Skeletal muscle satellite cell (primary cell): ENCODE measurements at regions not wholly inside any gene's neighbourhood (a gene's known extent, or its start where the extent isn't known, plus 50 kb on each side); places are given as distances from the start of the nearest gene placed in this dataset.

Source experiments
- H3K27me3 ChIP-seq: 2 replicates; pipeline ENCODE4 v1.7.0; 2013; ENCODE audit warnings: low read length; ENCODE audit not compliant: control insufficient read depth, insufficient read depth
- H3K36me3 ChIP-seq: 2 replicates; pipeline ENCODE4 v1.7.0; 2013; ENCODE audit warnings: mild to moderate bottlenecking, control low read depth, low read length; ENCODE audit not compliant: insufficient read depth
- H3K4me1 ChIP-seq: 2 replicates; pipeline ENCODE4 v1.7.0; 2013; ENCODE audit warnings: low read length; ENCODE audit not compliant: control insufficient read depth, insufficient read depth
- H3K4me2 ChIP-seq: 2 replicates; pipeline ENCODE4 v1.7.0; 2013; ENCODE audit warnings: mild to moderate bottlenecking, low read length
- H3K4me3 ChIP-seq: 2 replicates; pipeline ENCODE4 v1.7.0; 2013; ENCODE audit warnings: low read length
- H3K9ac ChIP-seq: 2 replicates; pipeline ENCODE4 v1.7.0; 2013; ENCODE audit warnings: mild to moderate bottlenecking, low read depth, low read length, moderate library complexity
- H3K9me3 ChIP-seq: replicated peaks from 2 replicates; pipeline ENCODE4 v1.7.0; 2013; ENCODE audit warnings: mild to moderate bottlenecking, control low read depth, low read length

DNA sequence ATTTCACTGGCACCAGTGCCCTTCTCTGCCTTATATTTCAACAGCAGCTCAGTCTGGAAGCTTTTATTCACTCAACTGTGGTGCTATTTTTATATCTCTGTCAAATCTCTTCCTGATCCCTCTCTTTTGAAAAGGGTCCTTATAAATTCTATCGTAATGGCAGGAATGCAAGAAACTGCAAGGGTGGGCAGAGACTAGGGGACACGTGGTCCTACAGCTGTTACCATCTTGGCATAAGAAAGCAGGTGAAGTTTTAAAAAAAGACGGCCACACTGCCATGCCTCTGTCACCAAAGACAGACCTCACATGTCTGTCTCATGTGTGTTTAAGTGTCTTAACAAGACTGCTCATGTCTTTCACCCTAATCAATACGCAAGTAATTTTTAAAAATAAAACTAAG, 368.4 kb upstream of the CDH11 start:
- Histone ChIP-seq H3K36me3 (no peaks in the 10 kb centered on the region), H3K27me3 (no peaks in the 10 kb centered on the region), H3K4me3 (no peak overlapping the region), H3K9ac (no peak overlapping the region), H3K4me2 (no peak overlapping the region), H3K4me1 (no peaks in the 10 kb centered on the region), H3K9me3 (no peaks in the 10 kb centered on the region)

DNA sequence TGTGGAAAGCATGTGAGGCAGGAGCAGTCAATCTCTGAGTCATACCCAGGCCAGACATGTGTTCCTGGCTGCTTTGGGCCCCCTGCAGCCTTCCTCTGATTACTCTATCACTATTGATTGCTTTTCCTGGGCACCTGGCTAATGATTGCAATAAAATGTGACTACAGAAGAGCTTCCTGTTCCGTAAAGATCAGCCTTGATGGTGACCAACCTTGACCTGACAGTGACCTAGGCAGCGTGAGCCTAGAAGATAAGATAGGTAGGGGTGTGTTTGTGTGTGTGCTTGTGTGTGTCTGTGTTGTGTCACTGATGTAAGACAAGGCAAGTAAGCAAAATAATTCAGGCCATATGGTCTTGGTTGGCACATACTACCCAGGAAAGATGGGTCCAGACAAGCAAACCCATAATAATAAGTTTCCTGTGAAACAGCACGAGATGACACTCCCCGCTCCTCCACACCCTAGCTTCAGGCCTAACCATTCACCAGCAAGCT, 367.7 kb upstream of the CDH11 start:
- H3K27me3 ChIP-seq, result no peaks in the 10 kb centered on the region
- H3K9ac ChIP-seq, result no peak overlapping the region
- H3K4me2 ChIP-seq, result no peak overlapping the region
- H3K4me3 ChIP-seq, result no peak overlapping the region
- H3K9me3 ChIP-seq, result no peaks in the 10 kb centered on the region
- no peaks in the 10 kb centered on the region for H3K4me1 ChIP-seq
- no peaks in the 10 kb centered on the region for H3K36me3 ChIP-seq

DNA sequence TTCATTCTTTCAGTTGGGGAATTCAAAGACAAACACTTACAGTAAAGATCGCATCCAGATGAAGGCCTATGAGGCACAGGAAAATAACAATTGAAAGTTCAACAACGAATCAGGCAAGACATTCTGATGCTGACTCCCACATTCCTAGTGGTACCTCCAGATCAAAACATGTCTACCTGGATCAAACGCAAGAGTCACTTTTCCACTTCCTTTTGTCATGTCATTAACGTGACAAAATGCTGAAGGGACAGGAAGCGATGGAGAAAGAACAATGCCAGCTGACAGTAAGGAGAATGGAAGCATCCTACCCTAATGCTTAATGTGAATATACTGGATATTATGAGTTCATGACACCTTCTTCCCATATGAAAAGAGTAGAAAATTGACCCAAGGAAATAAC, 365.4 kb upstream of the CDH11 start:
- H3K27me3 ChIP-seq, result no peaks in the 10 kb centered on the region
- H3K4me1 ChIP-seq, result no peaks in the 10 kb centered on the region
- no peak overlapping the region for H3K9ac ChIP-seq
- no peaks in the 10 kb centered on the region for H3K36me3 ChIP-seq
- no peaks in the 10 kb centered on the region for H3K9me3 ChIP-seq
- no peak overlapping the region for H3K4me3 ChIP-seq
- no peak overlapping the region for H3K4me2 ChIP-seq

DNA sequence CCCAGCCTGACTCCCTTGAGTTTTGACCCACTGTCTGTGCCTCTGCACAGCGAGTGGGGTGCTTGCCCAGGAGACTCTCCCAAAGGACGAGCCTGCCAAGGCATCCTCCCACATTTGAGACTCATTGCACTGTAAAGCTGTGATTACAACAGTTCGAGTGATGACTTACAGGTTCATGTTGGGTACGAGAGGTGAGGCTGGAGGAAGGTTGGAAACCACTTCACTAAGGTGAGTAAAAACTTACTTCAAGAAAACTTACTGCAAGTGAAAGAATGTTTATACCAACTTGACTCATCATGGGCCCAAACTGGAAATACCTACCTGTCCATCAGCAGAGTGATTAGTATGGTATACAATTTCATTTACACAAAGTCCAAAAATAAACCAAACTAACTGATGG, 360.1 kb upstream of the CDH11 start:
- Histone ChIP-seq H3K36me3 (no peaks in the 10 kb centered on the region), H3K4me2 (no peak overlapping the region), H3K4me3 (no peak overlapping the region), H3K9me3 (no peaks in the 10 kb centered on the region), H3K4me1 (no peaks in the 10 kb centered on the region), H3K27me3 (no peaks in the 10 kb centered on the region), H3K9ac (no peak overlapping the region)

DNA sequence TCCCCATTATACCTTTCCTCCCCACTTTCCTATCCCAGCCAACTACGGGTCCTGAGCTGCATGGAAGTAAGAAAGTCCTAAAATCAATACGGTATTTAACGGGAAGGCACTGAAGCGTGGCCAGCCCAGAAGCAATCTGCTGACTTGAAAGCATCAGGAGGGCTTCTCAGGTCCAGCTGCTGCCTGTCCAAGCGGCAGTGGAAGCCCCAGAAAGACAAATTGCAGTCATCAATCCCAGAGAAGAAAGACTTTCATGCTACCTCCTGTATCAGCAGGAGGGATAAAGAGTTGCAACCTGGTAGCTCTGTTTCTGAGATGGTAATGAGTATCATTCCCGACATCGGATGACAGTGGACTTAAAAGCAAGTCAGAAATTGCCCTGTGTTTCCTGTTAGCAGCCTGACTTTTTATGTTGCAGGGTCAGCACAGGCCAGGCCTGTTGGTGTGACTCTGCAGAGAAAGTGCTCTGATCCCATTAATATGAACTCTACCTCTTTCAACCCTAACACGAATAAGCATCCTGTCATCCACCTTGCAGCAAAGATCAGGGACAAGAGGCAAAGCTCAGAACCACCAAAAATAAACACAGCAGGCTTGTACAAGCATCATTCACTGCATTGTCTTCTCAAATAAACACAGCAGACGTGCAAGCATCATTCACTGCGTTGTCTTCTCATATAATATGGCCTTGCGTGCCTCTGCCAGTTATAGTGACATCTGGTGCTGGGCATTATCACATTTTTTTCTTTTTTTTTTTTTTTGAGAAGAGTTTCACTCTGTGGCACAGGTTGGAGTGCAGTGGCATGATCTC, 358.6 kb upstream of the CDH11 start:
- no peak overlapping the region for H3K4me2 ChIP-seq
- H3K36me3 ChIP-seq, result no peaks in the 10 kb centered on the region
- no peak overlapping the region for H3K4me3 ChIP-seq
- no peaks in the 10 kb centered on the region for H3K9me3 ChIP-seq
- H3K4me1 ChIP-seq, result no peaks in the 10 kb centered on the region
- no peaks in the 10 kb centered on the region for H3K27me3 ChIP-seq
- H3K9ac ChIP-seq, result no peak overlapping the region

DNA sequence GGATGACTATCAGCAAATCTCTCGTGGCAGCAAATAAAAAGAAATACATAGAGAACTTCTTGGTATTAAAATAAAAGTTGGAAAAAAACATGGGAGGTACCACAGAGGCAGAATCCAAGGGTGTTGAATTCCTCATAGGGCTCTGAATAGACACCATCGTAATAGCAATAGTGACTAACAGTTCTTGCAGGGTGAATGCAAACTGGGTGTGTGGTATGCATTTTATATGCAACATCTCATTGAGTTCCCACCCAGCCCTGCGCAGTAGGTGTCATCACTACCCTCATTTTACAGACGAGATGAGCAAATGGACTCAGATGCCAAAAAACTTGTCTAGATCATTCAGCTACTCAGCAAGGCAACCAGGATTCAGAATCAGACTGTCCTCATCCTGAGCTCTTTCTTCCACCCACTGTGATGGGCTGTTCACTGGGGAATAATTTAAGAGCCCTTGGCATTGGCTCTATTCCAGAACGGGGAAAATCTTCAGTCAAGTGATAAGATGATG, 354.6 kb upstream of the CDH11 start:
- H3K36me3 ChIP-seq, result no peaks in the 10 kb centered on the region

GRCh38 chr16:65473699-65474098, 351.8 kb upstream of the CDH11 start:
- Histone ChIP-seq H3K4me2 (no peak overlapping the region), H3K27me3 (no peaks in the 10 kb centered on the region), H3K4me3 (no peak overlapping the region), H3K36me3 (no peaks in the 10 kb centered on the region), H3K9ac (no peak overlapping the region), H3K9me3 (no peaks in the 10 kb centered on the region), H3K4me1 (no peaks in the 10 kb centered on the region)

More for the DNA sequence above, 354.6 kb upstream of the CDH11 start:
- no peaks in the 10 kb centered on the region for H3K27me3 ChIP-seq
- H3K9ac ChIP-seq, result no peak overlapping the region
- H3K4me1 ChIP-seq, result no peaks in the 10 kb centered on the region
- no peaks in the 10 kb centered on the region for H3K9me3 ChIP-seq
- no peak overlapping the region for H3K4me2 ChIP-seq
- H3K4me3 ChIP-seq, result no peak overlapping the region

DNA sequence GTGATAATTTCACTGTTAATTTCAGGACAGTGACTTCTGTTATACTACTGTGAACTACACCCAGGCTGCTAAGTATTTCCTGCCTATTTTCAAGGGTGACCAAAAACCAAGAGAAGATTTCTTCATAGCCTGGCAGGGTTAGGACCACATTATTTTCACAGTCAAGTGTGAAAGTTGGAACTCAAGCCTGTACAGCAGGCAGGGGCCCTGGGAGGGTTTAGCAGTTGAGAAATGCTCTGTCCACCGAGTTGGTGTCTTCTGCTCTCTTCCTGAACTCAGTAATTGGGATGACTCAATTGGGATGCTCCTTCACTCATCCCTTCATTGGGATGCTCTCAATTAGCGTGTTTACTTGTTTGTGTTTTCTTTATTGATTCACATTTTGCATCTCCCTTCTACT, 347.3 kb upstream of the CDH11 start:
- no peak overlapping the region for H3K9ac ChIP-seq

DNA sequence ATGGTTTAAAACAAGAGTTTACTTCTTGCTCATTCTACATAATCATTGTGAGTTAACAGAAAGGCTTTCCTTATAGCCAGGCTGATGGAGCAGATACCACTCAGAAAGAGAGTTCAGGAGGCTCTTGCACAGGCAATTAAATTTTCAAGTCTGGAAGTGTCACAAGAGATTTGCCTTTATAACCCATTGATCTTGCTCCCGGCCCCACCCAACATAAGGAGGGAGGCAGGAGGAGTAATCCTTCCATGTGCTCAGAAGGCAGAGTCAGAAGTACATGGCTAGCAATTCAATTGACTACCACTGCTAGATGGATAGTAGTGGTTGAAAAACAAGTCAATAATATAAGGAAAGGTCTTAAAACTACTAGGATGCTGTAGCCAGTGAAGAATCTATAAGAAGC, 346.3 kb upstream of the CDH11 start:
- Histone ChIP-seq H3K9me3 (no peaks in the 10 kb centered on the region), H3K4me2 (no peak overlapping the region), H3K9ac (no peak overlapping the region), H3K4me3 (no peak overlapping the region), H3K36me3 (no peaks in the 10 kb centered on the region), H3K27me3 (no peaks in the 10 kb centered on the region), H3K4me1 (no peaks in the 10 kb centered on the region)

More for the DNA sequence above, 347.3 kb upstream of the CDH11 start:
- no peaks in the 10 kb centered on the region for H3K36me3 ChIP-seq
- H3K27me3 ChIP-seq, result no peaks in the 10 kb centered on the region
- H3K4me3 ChIP-seq, result no peak overlapping the region
- no peaks in the 10 kb centered on the region for H3K4me1 ChIP-seq
- H3K9me3 ChIP-seq, result no peaks in the 10 kb centered on the region
- no peak overlapping the region for H3K4me2 ChIP-seq

GRCh38 chr16:65463652-65464260, 341.9 kb upstream of the CDH11 start:
- no peak overlapping the region for H3K4me2 ChIP-seq
- H3K4me1 ChIP-seq, result no peaks in the 10 kb centered on the region
- no peaks in the 10 kb centered on the region for H3K27me3 ChIP-seq
- no peaks in the 10 kb centered on the region for H3K36me3 ChIP-seq
- no peaks in the 10 kb centered on the region for H3K9me3 ChIP-seq
- H3K9ac ChIP-seq, result no peak overlapping the region
- H3K4me3 ChIP-seq, result no peak overlapping the region

GRCh38 chr16:65457084-65457483, 335.2 kb upstream of the CDH11 start:
- Histone ChIP-seq H3K4me1 (no peaks in the 10 kb centered on the region), H3K4me2 (no peak overlapping the region), H3K4me3 (no peak overlapping the region), H3K9me3 (no peaks in the 10 kb centered on the region), H3K36me3 (no peaks in the 10 kb centered on the region), H3K27me3 (peaks cover 3% of the 10 kb centered on the region), H3K9ac (no peak overlapping the region)

DNA sequence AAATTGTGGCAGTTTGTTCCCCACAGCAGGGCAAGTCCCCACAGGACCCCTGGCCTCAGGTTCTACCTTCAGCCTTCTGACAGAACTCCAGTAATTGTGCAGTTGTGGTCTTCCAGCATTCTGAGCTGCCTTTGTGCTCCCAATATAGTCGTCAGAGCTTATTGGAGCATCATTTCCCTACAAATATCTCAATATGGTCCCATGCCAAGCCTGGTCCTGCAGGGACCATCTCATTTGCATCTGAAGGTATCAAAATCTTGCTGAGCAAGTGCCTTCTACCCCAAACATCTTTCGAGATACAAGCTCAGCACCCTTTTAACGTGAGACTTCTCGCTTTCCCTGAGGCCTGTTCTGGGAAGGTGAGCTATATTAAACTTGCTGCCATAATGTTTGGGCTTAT, 333.9 kb upstream of the CDH11 start:
- Histone ChIP-seq H3K4me3 (no peak overlapping the region), H3K4me1 (no peaks in the 10 kb centered on the region), H3K36me3 (no peaks in the 10 kb centered on the region), H3K27me3 (peaks cover 3% of the 10 kb centered on the region), H3K9ac (no peak overlapping the region), H3K4me2 (no peak overlapping the region), H3K9me3 (no peaks in the 10 kb centered on the region)
